ENCODE measurements at regions not wholly inside any gene's neighbourhood (a gene's known extent, or its start where the extent isn't known, plus 50 kb on each side); places are given as distances from the start of the nearest gene placed in this dataset.

DNA sequence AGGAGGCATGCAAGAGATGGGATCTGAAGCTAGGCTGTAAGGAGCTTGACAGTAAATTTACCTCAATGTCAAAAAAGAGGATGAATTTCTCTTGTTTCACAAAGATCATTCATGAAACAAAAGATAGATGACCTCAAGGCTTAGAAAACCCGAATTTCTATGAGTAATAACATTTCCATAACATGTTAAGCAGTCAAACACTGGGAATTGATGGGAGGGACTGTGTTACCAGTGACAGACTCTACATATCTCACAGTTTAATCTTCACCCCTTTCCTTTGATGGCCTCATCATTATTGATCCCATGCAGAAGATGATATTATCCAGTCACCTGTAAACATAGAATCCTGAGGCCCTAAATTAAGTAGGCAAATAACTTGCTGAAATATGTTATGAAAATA lies 53.5 kb upstream of the VGLL3 start:
- 36 to 62% (median 45%) methylated on average over 1 of the region's 1 CpG for WGBS, 5 donors
- Histone ChIP-seq H3K27me3 (replicated peaks in 1 of 7) (no peaks in the 10 kb centered on the region), H3K4me3 (no peak overlapping the region), H3K9me3 (no peaks in the 10 kb centered on the region), H3K27ac (no peak overlapping the region), H3K4me1 (no peaks in the 10 kb centered on the region), H3K36me3 (no peaks in the 10 kb centered on the region)
- TF ChIP-seq, protein P1, sequence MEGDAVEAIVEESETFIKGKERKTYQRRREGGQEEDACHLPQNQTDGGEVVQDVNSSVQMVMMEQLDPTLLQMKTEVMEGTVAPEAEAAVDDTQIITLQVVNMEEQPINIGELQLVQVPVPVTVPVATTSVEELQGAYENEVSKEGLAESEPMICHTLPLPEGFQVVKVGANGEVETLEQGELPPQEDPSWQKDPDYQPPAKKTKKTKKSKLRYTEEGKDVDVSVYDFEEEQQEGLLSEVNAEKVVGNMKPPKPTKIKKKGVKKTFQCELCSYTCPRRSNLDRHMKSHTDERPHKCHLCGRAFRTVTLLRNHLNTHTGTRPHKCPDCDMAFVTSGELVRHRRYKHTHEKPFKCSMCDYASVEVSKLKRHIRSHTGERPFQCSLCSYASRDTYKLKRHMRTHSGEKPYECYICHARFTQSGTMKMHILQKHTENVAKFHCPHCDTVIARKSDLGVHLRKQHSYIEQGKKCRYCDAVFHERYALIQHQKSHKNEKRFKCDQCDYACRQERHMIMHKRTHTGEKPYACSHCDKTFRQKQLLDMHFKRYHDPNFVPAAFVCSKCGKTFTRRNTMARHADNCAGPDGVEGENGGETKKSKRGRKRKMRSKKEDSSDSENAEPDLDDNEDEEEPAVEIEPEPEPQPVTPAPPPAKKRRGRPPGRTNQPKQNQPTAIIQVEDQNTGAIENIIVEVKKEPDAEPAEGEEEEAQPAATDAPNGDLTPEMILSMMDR (IDR thresholded peaks at IDR 0.05 in 8 of 11, conservative IDR thresholded peaks at IDR 0.05 in 3 of 11) = no peak
- TF ChIP-seq POLR2A (IDR thresholded peaks at IDR 0.05) = no peak
- no peak for TF ChIP-seq POLR2AphosphoS5 (IDR thresholded peaks at IDR 0.05)
- intact Hi-C loops (cut with DNase I; ENCODE audit: low total_unique reads) = no loop called here
- no peak for DNase-seq

DNA sequence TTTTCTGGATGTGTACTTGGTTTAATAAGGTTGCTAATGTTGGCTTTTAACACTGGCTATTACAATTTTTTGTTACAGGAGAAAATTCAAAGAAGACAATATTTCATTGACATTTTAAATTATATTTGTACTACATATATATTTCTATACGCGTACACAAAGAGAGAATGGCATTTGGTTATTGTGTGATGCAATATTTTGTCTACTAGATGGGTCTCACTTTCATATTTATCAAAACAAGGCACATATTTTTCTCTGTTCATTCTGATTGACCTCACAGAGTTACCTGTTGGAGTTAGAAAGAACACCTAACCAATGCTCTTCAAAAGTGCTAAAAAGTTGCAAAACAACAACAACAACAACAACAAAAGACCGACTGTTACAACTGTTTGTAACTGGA lies 50.2 kb upstream of the VGLL3 start:
- intact Hi-C loops (cut with DNase I; ENCODE audit: low total_unique reads) = no loop called here
- H3K27ac ChIP-seq = no peak overlapping the region
- TF ChIP-seq POLR2A (IDR thresholded peaks at IDR 0.05) = no peak
- 52 to 96% (median 69%) methylated on average over 3 of the region's 3 CpGs for WGBS, 5 donors
- no peaks in the 10 kb centered on the region for H3K36me3 ChIP-seq
- H3K27me3 ChIP-seq (replicated peaks in 1 of 7) = no peaks in the 10 kb centered on the region
- no peak for DNase-seq
- no peaks in the 10 kb centered on the region for H3K4me1 ChIP-seq
- no peak overlapping the region for H3K4me3 ChIP-seq
- H3K9me3 ChIP-seq = peaks cover 0 to 3% (median 0%) of the 10 kb centered on the region in 8 donors

All from spleen (tissue), 11 donors.